ENCODE measurements at regions not wholly inside any gene's neighbourhood (a gene's known extent, or its start where the extent isn't known, plus 50 kb on each side); places are given as distances from the start of the nearest gene placed in this dataset.

GRCh38 chr18:46271488-46271887 lies 167.3 kb downstream of the HAUS1 start:
- TF ChIP-seq, protein P1, sequence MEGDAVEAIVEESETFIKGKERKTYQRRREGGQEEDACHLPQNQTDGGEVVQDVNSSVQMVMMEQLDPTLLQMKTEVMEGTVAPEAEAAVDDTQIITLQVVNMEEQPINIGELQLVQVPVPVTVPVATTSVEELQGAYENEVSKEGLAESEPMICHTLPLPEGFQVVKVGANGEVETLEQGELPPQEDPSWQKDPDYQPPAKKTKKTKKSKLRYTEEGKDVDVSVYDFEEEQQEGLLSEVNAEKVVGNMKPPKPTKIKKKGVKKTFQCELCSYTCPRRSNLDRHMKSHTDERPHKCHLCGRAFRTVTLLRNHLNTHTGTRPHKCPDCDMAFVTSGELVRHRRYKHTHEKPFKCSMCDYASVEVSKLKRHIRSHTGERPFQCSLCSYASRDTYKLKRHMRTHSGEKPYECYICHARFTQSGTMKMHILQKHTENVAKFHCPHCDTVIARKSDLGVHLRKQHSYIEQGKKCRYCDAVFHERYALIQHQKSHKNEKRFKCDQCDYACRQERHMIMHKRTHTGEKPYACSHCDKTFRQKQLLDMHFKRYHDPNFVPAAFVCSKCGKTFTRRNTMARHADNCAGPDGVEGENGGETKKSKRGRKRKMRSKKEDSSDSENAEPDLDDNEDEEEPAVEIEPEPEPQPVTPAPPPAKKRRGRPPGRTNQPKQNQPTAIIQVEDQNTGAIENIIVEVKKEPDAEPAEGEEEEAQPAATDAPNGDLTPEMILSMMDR (IDR thresholded peaks at IDR 0.05; ENCODE audit: poor library complexity) = no peak
- TF ChIP-seq EZH2phosphoT487 (IDR thresholded peaks at IDR 0.05; ENCODE audit: low read depth, severe bottlenecking, unreplicated experiment) (no peak), EZH2 (IDR thresholded peaks at IDR 0.05; ENCODE audit: borderline replicate concordance) (no peak)

Data from hepatocyte (in vitro differentiated cells).